AG04450 (cell line): ENCODE measurements at regions not wholly inside any gene's neighbourhood (a gene's known extent, or its start where the extent isn't known, plus 50 kb on each side); places are given as distances from the start of the nearest gene placed in this dataset.

Experiments
- CTCF ChIA-PET: fragments of 300-600, 350-600 bp; formaldehyde crosslinking; extraction: SDS; loops from one replicate; lab custom pipeline; 2022; ENCODE audit warnings: antibody characterized with exemption, inconsistent platforms; lab: Charles Lee
- POLR2A ChIA-PET: fragments of 350-600 bp; formaldehyde crosslinking; extraction: SDS; loops from one replicate; lab custom pipeline; 2021; ENCODE audit warnings: antibody characterized with exemption, inconsistent platforms; lab: Yijun Ruan, JAX
- DNase-seq: peaks from one replicate; pipeline ENCODE4 v3.0.0-alpha.2; 2011; ENCODE audit warnings: low read depth, low spot score
- H3K27ac ChIP-seq: one replicate; pipeline ENCODE4 v1.5.1; 2012; ENCODE audit warnings: low read depth, low read length, control low read depth
- H3K27me3 ChIP-seq: one replicate; pipeline ENCODE4 v1.6.0; 2012; ENCODE audit warnings: low read length; ENCODE audit not compliant: control insufficient read depth, insufficient read depth
- H3K4me3 ChIP-seq: 2 replicates; pipeline ENCODE4 v1.5.1; 2011; ENCODE audit warnings: mild to moderate bottlenecking, low read depth, low read length, control low read depth
- H3K9me3 ChIP-seq: 2 replicates; pipeline ENCODE4 v1.5.1; 2012; ENCODE audit warnings: low read length; ENCODE audit not compliant: control insufficient read depth, insufficient read depth
- TF ChIP-seq, protein P1 (sequence below): IDR thresholded peaks from 2 replicates; pipeline ENCODE4 v1.5.1; 2011; ENCODE audit warnings: low read depth, low read length, control low read depth, inconsistent platforms

- TF ChIP-seq, protein P1, sequence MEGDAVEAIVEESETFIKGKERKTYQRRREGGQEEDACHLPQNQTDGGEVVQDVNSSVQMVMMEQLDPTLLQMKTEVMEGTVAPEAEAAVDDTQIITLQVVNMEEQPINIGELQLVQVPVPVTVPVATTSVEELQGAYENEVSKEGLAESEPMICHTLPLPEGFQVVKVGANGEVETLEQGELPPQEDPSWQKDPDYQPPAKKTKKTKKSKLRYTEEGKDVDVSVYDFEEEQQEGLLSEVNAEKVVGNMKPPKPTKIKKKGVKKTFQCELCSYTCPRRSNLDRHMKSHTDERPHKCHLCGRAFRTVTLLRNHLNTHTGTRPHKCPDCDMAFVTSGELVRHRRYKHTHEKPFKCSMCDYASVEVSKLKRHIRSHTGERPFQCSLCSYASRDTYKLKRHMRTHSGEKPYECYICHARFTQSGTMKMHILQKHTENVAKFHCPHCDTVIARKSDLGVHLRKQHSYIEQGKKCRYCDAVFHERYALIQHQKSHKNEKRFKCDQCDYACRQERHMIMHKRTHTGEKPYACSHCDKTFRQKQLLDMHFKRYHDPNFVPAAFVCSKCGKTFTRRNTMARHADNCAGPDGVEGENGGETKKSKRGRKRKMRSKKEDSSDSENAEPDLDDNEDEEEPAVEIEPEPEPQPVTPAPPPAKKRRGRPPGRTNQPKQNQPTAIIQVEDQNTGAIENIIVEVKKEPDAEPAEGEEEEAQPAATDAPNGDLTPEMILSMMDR, result no peak
- POLR2A ChIA-PET, result no interaction called here
Measured at GRCh38 chr4:41429280-41429669, 108.7 kb upstream of the LIMCH1 start.

DNA sequence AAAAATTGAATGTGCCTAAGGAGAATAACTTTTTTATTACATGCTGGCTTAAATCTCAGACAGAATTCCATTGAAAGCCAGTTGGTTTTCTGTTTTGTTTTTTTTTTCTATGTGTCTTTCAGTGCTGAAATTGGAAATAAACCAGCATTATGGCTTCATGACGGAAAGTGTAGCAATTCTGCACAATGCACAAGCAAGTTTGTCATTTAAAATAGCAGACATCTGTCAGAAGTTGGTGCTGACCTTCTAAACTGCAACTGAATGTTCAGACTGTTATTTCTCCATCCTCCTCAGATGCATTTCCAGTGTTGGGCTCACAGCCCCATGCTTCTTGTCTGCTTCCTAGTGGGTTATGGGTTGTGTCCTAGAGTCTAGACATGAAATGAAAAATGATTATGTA, 107.2 kb upstream of the LIMCH1 start:
- H3K9me3 ChIP-seq, result no peaks in the 10 kb centered on the region
- TF ChIP-seq, protein P1, result no peak
- DNase-seq, result no peak
- no peak overlapping the region for H3K27ac ChIP-seq
- POLR2A ChIA-PET, result no interaction called here
- peaks cover 5% of the 10 kb centered on the region for H3K27me3 ChIP-seq
- CTCF ChIA-PET, result no interaction called here
- no peak overlapping the region for H3K4me3 ChIP-seq

More at GRCh38 chr4:41429280-41429669, 108.7 kb upstream of the LIMCH1 start:
- no peak for DNase-seq
- H3K27me3 ChIP-seq, result peaks cover 5% of the 10 kb centered on the region
- no peak overlapping the region for H3K4me3 ChIP-seq
- CTCF ChIA-PET, result no interaction called here
- no peak overlapping the region for H3K27ac ChIP-seq
- H3K9me3 ChIP-seq, result no peaks in the 10 kb centered on the region

DNA sequence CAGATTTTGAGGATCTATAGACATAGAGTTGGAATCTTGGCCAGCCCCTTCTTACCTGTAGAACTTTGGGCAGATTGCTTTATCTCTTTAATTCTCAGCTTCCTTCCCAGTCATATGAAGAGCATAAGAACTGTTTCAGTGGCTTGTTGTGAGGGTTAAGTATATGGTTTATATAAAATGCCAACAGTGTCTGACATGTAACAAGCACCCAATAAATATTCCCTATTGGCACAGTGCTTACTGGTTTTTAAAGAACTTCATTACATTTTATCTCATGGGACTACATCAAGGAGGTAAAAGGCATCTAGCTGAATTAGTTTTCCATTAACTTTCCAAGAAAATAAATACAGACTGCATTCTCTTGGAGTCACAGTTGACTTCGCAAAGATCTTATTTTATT, 106.7 kb upstream of the LIMCH1 start:
- no peak for DNase-seq
- Histone ChIP-seq H3K27me3 (peaks cover 7% of the 10 kb centered on the region), H3K27ac (no peak overlapping the region), H3K9me3 (no peaks in the 10 kb centered on the region), H3K4me3 (no peak overlapping the region)
- ChIA-PET POLR2A (no interaction called here), CTCF (no interaction called here)
- TF ChIP-seq, protein P1, result no peak

DNA sequence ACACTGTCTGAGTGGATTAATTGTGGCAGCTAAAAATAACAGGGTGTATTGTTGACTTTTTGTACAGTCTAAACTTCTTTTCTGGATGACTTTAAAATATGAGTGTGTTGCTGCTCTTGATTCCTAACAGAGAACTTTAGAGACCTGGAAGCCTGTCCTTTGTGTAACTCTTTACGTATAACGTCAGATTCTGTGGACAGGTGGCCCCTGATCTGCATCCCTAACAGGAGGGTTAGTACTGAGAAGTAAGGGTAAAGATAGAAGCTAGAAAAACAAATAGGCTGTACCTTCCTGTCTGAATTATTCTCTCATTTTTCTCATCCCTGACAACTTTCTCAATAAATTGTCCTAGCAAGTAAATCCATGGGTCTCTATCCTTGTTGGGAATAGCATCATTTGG, 105.7 kb upstream of the LIMCH1 start:
- H3K9me3 ChIP-seq, result no peaks in the 10 kb centered on the region
- TF ChIP-seq, protein P1, result no peak
- no peak for DNase-seq
- POLR2A ChIA-PET, result no interaction called here
- CTCF ChIA-PET, result no interaction called here
- peaks cover 8% of the 10 kb centered on the region for H3K27me3 ChIP-seq
- H3K27ac ChIP-seq, result no peak overlapping the region
- no peak overlapping the region for H3K4me3 ChIP-seq

DNA sequence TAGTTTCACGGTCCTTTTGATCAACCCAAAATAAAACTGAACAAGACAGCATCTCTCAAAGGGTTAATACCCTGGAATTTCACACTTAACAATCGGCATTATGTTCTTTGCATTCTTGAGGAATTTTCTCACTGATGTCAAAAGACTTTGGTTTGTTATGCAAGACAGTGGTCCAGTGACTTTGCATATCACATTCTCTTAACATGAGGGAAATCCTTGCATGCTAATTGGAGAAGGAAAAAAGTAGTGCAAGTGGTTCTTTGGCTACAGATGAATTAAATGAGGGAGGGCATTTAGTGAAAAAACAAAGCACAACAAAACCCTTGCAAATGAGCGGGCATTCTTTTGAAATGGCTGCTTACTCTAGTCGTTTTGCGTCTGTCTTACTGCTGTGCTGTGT, 105.1 kb upstream of the LIMCH1 start:
- DNase-seq, result no peak
- H3K9me3 ChIP-seq, result no peaks in the 10 kb centered on the region
- no peak overlapping the region for H3K27ac ChIP-seq
- POLR2A ChIA-PET, result no interaction called here
- TF ChIP-seq, protein P1, result no peak
- H3K4me3 ChIP-seq, result no peak overlapping the region
- H3K27me3 ChIP-seq, result peaks cover 8% of the 10 kb centered on the region
- CTCF ChIA-PET, result no interaction called here
